ENCODE measurements at regions not wholly inside any gene's neighbourhood (a gene's known extent, or its start where the extent isn't known, plus 50 kb on each side); places are given as distances from the start of the nearest gene placed in this dataset.

GRCh38 chr2:134143568-134143967, 110.3 kb upstream of the MGAT5 start:
- DNase-seq (ENCODE audit: low spot score), result no peak

- DNase-seq (ENCODE audit: low spot score), result no peak
Observed at GRCh38 chr2:134144081-134144596, 109.7 kb upstream of the MGAT5 start.

DNA sequence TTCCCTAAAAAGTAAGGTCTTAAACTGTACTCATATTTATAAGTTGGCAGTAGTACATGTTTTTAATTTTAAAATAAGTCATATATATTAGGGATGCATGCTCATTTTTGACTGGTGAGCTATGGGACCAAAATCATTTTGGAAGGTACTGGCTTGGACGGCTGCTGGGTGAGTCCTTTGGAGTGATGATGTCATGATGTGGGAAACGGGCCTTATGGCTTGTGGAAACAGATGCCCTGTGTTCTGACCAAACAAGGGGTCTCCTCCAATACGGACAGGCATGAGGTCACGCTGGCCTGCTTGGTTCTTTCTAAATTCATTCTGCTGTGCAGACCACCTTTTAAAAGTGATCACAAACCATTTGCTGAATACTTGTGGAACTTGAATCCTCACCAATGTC, 109.2 kb upstream of the MGAT5 start:
- DNase-seq (ENCODE audit: low spot score), result no peak

- no peak for DNase-seq (ENCODE audit: low spot score)
Observed at GRCh38 chr2:134145519-134145918, 108.4 kb upstream of the MGAT5 start.

- no peak for DNase-seq (ENCODE audit: low spot score)
Observed at GRCh38 chr2:134146161-134146560, 107.7 kb upstream of the MGAT5 start.

DNA sequence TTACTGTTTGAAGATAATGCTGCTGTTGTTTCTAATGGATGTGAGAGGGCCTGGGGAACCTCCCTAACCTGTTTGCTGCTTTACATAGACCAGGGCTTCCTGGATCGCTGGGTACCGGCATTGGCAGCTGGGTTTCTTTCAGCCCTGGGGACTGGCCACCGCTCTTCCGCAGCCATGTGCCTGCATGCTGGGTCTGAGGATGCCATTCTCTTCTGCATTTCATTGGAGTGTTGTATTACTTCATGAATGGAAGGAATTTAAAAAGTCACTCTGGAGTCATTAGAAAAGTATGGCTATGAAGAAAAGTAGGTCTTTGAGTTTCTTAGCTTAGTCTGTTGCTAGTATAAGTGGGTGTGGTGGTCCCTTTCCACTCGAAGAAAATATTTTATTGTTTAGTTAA, 107.3 kb upstream of the MGAT5 start:
- peak; percentile 67 for DNase-seq (ENCODE audit: low spot score)

DNA sequence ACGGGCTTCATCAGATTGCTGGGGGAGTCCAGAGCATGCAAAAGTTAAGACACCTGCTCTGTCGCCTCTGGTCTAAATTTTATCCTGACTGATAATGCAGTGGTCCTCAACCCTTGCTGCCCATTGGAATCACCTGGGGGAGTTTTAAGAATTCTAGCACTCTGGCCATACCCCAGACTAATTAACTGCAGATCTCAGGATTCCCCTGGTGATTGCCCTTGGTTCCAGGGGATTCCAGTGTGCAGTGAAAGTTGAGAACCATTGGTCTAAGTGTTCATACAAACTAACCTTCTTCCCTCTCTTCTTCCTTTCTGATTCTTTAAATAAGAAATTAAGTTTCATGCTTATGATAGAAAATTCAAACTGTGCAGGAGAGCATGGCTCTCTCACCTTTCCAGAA, 105.7 kb upstream of the MGAT5 start:
- DNase-seq (ENCODE audit: low spot score), result no peak

- DNase-seq (ENCODE audit: low spot score), result no peak
Observed at GRCh38 chr2:134148843-134149472, 104.9 kb upstream of the MGAT5 start.

- DNase-seq (ENCODE audit: low spot score), result no peak
Observed at GRCh38 chr2:134149904-134150303, 104.0 kb upstream of the MGAT5 start.

- no peak for DNase-seq (ENCODE audit: low spot score)
Observed at GRCh38 chr2:134150760-134151159, 103.1 kb upstream of the MGAT5 start.

DNA sequence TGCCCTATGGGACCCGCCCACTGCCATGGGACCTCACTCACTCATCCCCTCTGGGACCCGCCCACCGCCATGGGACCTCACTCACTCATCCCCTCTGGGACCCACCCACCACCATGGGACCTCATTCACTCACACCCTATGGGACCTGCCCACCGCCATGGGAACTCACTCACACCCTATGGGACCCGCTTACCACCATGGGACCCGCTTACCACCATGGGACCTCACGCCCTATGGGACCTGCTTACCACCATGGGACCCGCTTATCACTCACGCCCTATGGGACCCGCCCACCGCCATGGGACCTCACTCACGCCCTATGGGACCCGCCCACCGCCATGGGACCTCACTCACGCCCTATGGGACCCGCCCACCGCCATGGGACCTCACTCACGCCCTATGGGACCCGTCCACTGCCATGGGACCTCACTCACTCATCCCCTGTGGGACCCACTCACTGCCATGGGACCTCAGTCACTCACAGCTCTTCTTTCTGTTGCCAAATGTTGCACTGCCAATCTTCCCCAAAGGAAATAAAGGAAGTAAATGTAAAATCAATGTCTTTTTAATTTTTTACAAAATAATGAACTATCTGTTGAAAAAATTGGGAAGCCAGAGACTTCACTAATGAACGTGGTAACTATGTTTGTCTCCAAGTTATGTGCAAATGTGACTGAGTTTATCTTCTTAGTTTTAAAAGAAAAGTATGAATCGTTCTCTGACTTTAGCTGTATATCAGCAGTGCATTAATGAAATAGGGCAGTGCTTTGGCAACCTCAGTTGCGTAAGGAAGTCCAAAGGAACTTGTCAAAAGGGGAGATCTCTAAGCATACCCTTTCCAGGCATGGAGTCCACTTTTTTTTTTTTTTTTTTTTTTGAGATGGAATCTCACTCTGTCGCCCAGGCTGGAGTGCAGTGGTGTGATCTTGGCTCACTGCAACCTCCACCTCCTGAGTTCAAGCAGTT, 101.5 kb upstream of the MGAT5 start:
- no peak for DNase-seq (ENCODE audit: low spot score)

- no peak for DNase-seq (ENCODE audit: low spot score)
Observed at GRCh38 chr2:134153294-134153880, 100.5 kb upstream of the MGAT5 start.

DNA sequence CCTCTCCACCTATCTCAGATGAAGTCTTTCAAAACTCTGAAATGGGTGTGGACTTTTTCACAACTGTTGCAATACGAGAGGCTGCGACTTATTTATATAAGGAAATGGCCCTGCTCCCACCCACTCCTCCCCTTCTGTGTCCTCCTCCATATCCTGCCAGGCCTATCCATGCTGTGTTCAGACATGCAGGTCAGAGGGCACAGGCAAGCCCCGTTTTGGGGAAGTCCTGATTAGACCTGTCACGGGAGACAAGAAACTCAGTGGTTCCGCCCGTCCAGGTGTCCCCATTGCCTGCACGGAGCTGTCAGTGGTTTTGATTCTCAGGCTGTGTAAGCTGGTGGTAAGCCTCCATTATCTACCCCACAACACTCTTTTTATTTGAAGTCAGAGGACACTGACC, 99.6 kb upstream of the MGAT5 start:
- DNase-seq (ENCODE audit: low spot score), result no peak

GRCh38 chr2:134155134-134155533, 98.7 kb upstream of the MGAT5 start:
- DNase-seq (ENCODE audit: low spot score), result no peak

DNA sequence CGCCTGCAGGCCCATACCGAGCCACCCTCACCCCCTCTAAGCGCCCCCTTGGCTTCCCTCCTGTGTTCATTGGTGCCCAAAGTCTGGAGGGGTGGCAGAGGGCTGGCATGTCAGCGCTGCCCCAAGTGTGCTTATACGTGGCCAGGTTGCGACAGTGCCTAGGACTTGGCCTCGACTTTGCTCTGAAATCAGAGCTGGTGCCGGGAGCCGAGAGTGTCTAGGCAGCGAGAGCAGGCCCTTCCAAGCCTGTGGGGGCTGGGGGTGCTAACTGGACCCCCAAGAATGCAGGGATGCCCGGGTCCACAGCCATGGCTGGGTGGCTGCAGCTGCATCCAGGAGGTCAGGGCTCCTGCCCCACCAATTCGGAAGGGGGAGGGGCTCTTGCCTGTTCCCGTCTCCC, 95.6 kb upstream of the MGAT5 start:
- DNase-seq (ENCODE audit: low spot score), result no peak

GRCh38 chr2:134161170-134161547, 92.7 kb upstream of the MGAT5 start:
- DNase-seq (ENCODE audit: low spot score), result no peak

DNA sequence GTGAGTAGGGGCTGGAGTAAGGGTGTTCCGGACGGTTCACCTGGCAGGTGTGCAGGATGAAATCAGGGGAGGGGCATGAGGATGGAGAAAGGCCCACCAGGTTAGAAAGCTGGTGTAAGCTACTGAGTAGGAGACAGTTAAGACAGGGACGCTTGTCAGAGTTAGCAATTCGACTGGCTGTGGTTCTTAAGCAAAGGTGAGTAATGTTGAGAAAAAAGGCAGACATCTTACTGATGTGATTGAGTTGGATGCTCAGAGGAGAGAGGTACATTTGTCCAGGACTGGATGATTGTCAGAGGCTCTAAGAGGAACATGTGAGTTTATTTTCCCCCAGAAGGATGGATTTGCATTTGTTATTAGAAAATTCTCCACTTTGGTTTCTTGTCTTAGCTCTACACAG, 90.5 kb upstream of the MGAT5 start:
- no peak for DNase-seq (ENCODE audit: low spot score)

- no peak for DNase-seq (ENCODE audit: low spot score)
Observed at GRCh38 chr2:134164306-134164705, 89.6 kb upstream of the MGAT5 start.

DNA sequence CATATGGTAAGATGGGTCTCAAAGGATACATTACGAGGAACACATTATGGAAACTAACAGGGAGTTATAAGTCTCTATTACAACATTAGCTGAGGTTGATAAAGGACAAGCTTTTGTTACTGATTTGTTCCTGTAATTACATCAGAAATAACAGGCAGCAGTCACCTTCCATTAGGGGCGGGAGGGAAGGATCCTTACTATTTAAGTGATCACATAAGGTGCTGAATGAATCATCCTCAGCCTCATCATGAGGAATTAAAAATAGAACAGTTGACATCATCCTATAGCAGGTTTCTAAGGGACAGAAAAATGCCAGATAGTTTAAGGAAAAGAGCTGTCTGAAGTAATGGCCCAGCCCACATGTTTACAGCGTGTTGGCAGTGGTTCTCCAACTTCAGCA, 86.9 kb upstream of the MGAT5 start:
- no peak for DNase-seq (ENCODE audit: low spot score)

- no peak for DNase-seq (ENCODE audit: low spot score)
Observed at GRCh38 chr2:134169788-134170187, 84.1 kb upstream of the MGAT5 start.

GRCh38 chr2:134170294-134170693, 83.6 kb upstream of the MGAT5 start:
- peak; percentile 62 for DNase-seq (ENCODE audit: low spot score)

DNA sequence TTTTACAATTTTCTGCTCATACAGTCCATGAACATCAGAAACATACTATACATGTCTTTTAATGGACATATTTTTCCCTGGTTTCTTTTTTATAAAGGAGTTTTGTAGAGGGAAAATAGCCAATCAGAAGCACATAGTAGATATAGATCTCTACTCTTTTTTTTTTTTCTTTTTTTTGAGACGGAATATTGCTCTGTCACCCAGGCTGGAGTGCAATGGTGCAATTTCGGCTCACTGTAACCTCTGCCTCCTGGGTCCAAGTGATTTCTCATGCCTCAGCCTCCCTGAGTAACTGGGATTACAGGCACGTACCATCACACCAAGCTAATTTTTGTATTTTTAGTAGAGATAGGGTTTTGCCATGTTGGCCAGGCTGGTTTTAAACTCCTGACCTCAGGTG, 83.2 kb upstream of the MGAT5 start:
- no peak for DNase-seq (ENCODE audit: low spot score)
